Astrocyte (in vitro differentiated cells and primary cell): ENCODE measurements at regions not wholly inside any gene's neighbourhood (a gene's known extent, or its start where the extent isn't known, plus 50 kb on each side); places are given as distances from the start of the nearest gene placed in this dataset.

Experiments
- DNase-seq: peaks from one replicate; pipeline ENCODE4 v3.0.0-alpha.2; 2010; ENCODE audit warnings: low read depth
- FAIRE-seq: peaks from 2 replicates; lab custom pipeline; 2011; peaks lifted over from hg19 to GRCh38; lab: Jason Lieb, UNC
- H2AFZ ChIP-seq: 2 replicates; pipeline ENCODE4 v1.6.0; 2012; ENCODE audit warnings: low read depth, low read length, inconsistent platforms
- H3K27ac ChIP-seq: 2 replicates; pipeline ENCODE4 v1.5.1; 2011; ENCODE audit warnings: low read depth, low read length, inconsistent platforms
- H3K27me3 ChIP-seq: 2 replicates; pipeline ENCODE4 v1.6.0; 2011; ENCODE audit warnings: low read length, inconsistent platforms; ENCODE audit not compliant: insufficient read depth
- H3K36me3 ChIP-seq: 2 replicates; pipeline ENCODE4 v1.5.1; 2011; ENCODE audit warnings: low read length, inconsistent platforms; ENCODE audit not compliant: insufficient read depth
- H3K4me1 ChIP-seq: 2 replicates; pipeline ENCODE4 v1.5.1; 2011; ENCODE audit warnings: low read length, inconsistent platforms; ENCODE audit not compliant: insufficient read depth
- H3K4me2 ChIP-seq: 2 replicates; pipeline ENCODE4 v1.6.0; 2012; ENCODE audit warnings: low read length, inconsistent platforms
- H3K4me3 ChIP-seq: 2 replicates; pipeline ENCODE4 v1.5.1; 2011; ENCODE audit warnings: low read depth, mild to moderate bottlenecking, low read length, inconsistent platforms; ENCODE audit not compliant: insufficient read depth
- H3K79me2 ChIP-seq: 2 replicates; pipeline ENCODE4 v1.6.0; 2012; ENCODE audit warnings: mild to moderate bottlenecking, low read length, inconsistent platforms; ENCODE audit not compliant: insufficient read depth
- H3K9ac ChIP-seq: 2 replicates; pipeline ENCODE4 v1.6.0; 2012; ENCODE audit warnings: mild to moderate bottlenecking, low read length, inconsistent platforms
- H3K9me3 ChIP-seq: 2 replicates; pipeline ENCODE4 v1.5.1; 2012; ENCODE audit warnings: low read depth, mild to moderate bottlenecking, low read length, inconsistent platforms; ENCODE audit not compliant: insufficient read depth
- H4K20me1 ChIP-seq: 2 replicates; pipeline ENCODE4 v1.6.0; 2012; ENCODE audit warnings: low read length, inconsistent platforms; ENCODE audit not compliant: insufficient read depth
- H3K27ac Mint-ChIP-seq: one replicate; pipeline ENCODE4 v1.8.0; 2021; ENCODE audit warnings: mild to moderate bottlenecking, mixed read lengths; ENCODE audit not compliant: unreplicated experiment
- H3K27me3 Mint-ChIP-seq: one replicate; pipeline ENCODE4 v1.8.0; 2021; ENCODE audit warnings: low read depth, mixed read lengths; ENCODE audit not compliant: unreplicated experiment
- H3K36me3 Mint-ChIP-seq: one replicate; pipeline ENCODE4 v1.8.0; 2021; ENCODE audit warnings: low read depth, mixed read lengths; ENCODE audit not compliant: unreplicated experiment
- H3K4me1 Mint-ChIP-seq: one replicate; pipeline ENCODE4 v1.8.0; 2021; ENCODE audit warnings: low read depth, mixed read lengths; ENCODE audit not compliant: unreplicated experiment
- H3K4me3 Mint-ChIP-seq: one replicate; pipeline ENCODE4 v1.8.0; 2021; ENCODE audit warnings: mild to moderate bottlenecking, moderate library complexity, mixed read lengths; ENCODE audit not compliant: unreplicated experiment
- H3K9me3 Mint-ChIP-seq: one replicate; pipeline ENCODE4 v1.8.0; 2021; ENCODE audit warnings: mild to moderate bottlenecking, mixed read lengths; ENCODE audit not compliant: unreplicated experiment
- CTCF ChIP-seq: IDR thresholded peaks from 2 replicates; pipeline ENCODE4 v1.5.1; 2011; ENCODE audit warnings: low read depth, mild to moderate bottlenecking, inconsistent platforms, low read length, moderate library complexity; ENCODE audit not compliant: insufficient read depth
- EZH2 ChIP-seq: IDR thresholded peaks from 2 replicates; pipeline ENCODE4 v1.6.1; 2012; ENCODE audit warnings: mild to moderate bottlenecking, low read length, inconsistent platforms; ENCODE audit not compliant: insufficient read depth

GRCh38 chr3:104108522-104108921 lies 1258.2 kb upstream of the ALCAM start:
- DNase-seq (no peak), FAIRE-seq (no peak)
- Histone ChIP-seq H3K27ac (no peak overlapping the region), H3K36me3 (no peaks in the 10 kb centered on the region), H3K9me3 (no peaks in the 10 kb centered on the region), H3K27me3 (no peaks in the 10 kb centered on the region), H2AFZ (no peak overlapping the region), H4K20me1 (no peaks in the 10 kb centered on the region), H3K79me2 (no peaks in the 10 kb centered on the region), H3K4me3 (no peak overlapping the region), H3K9ac (no peak overlapping the region), H3K4me1 (no peaks in the 10 kb centered on the region), H3K4me2 (no peak overlapping the region)
- no peaks in the 10 kb centered on the region for H3K4me1 Mint-ChIP-seq
- H3K36me3 Mint-ChIP-seq = no peaks in the 10 kb centered on the region
- no peak overlapping the region for H3K27ac Mint-ChIP-seq
- no peak overlapping the region for H3K4me3 Mint-ChIP-seq
- peaks cover 3% of the 10 kb centered on the region for H3K9me3 Mint-ChIP-seq
- no peaks in the 10 kb centered on the region for H3K27me3 Mint-ChIP-seq
- TF ChIP-seq CTCF (no peak), EZH2 (no peak)

- Mint-ChIP-seq H3K9me3 (no peaks in the 10 kb centered on the region), H3K4me3 (no peak overlapping the region), H3K27me3 (no peaks in the 10 kb centered on the region), H3K27ac (no peak overlapping the region), H3K36me3 (no peaks in the 10 kb centered on the region), H3K4me1 (peaks cover 8% of the 10 kb centered on the region)
- no peak overlapping the region for H3K4me2 ChIP-seq
- no peak overlapping the region for H3K27ac ChIP-seq
- H3K4me3 ChIP-seq = no peak overlapping the region
- no peak for FAIRE-seq
- H3K9me3 ChIP-seq = no peaks in the 10 kb centered on the region
- no peaks in the 10 kb centered on the region for H3K27me3 ChIP-seq
- H3K4me1 ChIP-seq = no peaks in the 10 kb centered on the region
- H3K36me3 ChIP-seq = no peaks in the 10 kb centered on the region
- no peak overlapping the region for H3K9ac ChIP-seq
- TF ChIP-seq CTCF (no peak), EZH2 (no peak)
- no peaks in the 10 kb centered on the region for H4K20me1 ChIP-seq
- no peaks in the 10 kb centered on the region for H3K79me2 ChIP-seq
- DNase-seq = no peak
- no peak overlapping the region for H2AFZ ChIP-seq
These were observed 1240.2 kb upstream of the ALCAM start for GRCh38 chr3:104126463-104126862.

- Mint-ChIP-seq H3K4me3 (no peak overlapping the region), H3K4me1 (peaks cover 8% of the 10 kb centered on the region), H3K27ac (no peak overlapping the region), H3K36me3 (no peaks in the 10 kb centered on the region), H3K27me3 (no peaks in the 10 kb centered on the region), H3K9me3 (no peaks in the 10 kb centered on the region)
- Histone ChIP-seq H3K9me3 (no peaks in the 10 kb centered on the region), H3K79me2 (no peaks in the 10 kb centered on the region), H3K9ac (no peak overlapping the region), H3K36me3 (no peaks in the 10 kb centered on the region), H3K27me3 (no peaks in the 10 kb centered on the region), H3K4me2 (no peak overlapping the region), H3K4me3 (no peak overlapping the region), H3K27ac (no peak overlapping the region), H4K20me1 (no peaks in the 10 kb centered on the region), H3K4me1 (no peaks in the 10 kb centered on the region), H2AFZ (no peak overlapping the region)
- FAIRE-seq (no peak), DNase-seq (no peak)
- no peak for TF ChIP-seq CTCF
- no peak for TF ChIP-seq EZH2
These were observed 1239.7 kb upstream of the ALCAM start for GRCh38 chr3:104126864-104127553.
